B cell (primary cell): ENCODE measurements at regions not wholly inside any gene's neighbourhood (a gene's known extent, or its start where the extent isn't known, plus 50 kb on each side); places are given as distances from the start of the nearest gene placed in this dataset.
"Not testable (repeated sequence)": the region's sequence is repeated elsewhere in the genome, so short reads cannot be mapped to it uniquely, and the experiment has no call there.

Experiments
- ATAC-seq: fragments of 200-7000 bp; cut with Tn5 transposase; one replicate; pipeline ENCODE4 v1.10.0; 2021; ENCODE audit warnings: low read depth, mild to moderate bottlenecking, moderate number of reproducible peaks, moderate library complexity
- CTCF ChIA-PET: fragments of 350-600 bp; sonication (Branson Sonifier 250); formaldehyde crosslinking; loops from one replicate; lab custom pipeline; 2021; ENCODE audit warnings: antibody characterized with exemption, inconsistent platforms; lab: Charles Lee
- POLR2A ChIA-PET: fragments of 350-600 bp; sonication (Branson Sonifier 250); formaldehyde crosslinking; loops from one replicate; lab custom pipeline; 2021; ENCODE audit warnings: antibody characterized with exemption; lab: Charles Lee
- DNase-seq: peaks from one replicate; pipeline ENCODE4 v3.0.0; 2013
- H2AFZ ChIP-seq: 2 replicates; pipeline ENCODE4 v1.6.1; 2012; ENCODE audit warnings: mild to moderate bottlenecking, low read depth, low read length; ENCODE audit not compliant: insufficient read depth, poor library complexity, severe bottlenecking
- H3K27ac ChIP-seq, 2 donors: 1 replicate in 1 of 2; 2 replicates in 1 of 2; pipeline ENCODE4 v1.5.1; 2012 to 2013; ENCODE audit warnings: low read length in 2 of 2, mild to moderate bottlenecking in 2 of 2, moderate library complexity in 1 of 2
- H3K27me3 ChIP-seq, 4 experiments: fragments of 200-600 bp in 1 of 4; sonication (generic) in 1 of 4; replicated peaks in 1 of 4; 1 replicate in 2 of 4; 2 replicates in 2 of 4; pipeline versions ENCODE4 v1.6.1 to v1.7.0; 2013 to 2016; ENCODE audit warnings: low read length in 3 of 4, mild to moderate bottlenecking in 2 of 4, mixed read lengths in 1 of 4, moderate library complexity in 1 of 4; ENCODE audit not compliant: insufficient read depth in 4 of 4, control insufficient read depth in 3 of 4; ENCODE audit errors: control extremely low read depth in 1 of 4
- H3K36me3 ChIP-seq, 2 experiments: replicated peaks in 1 of 2; 1 replicate in 1 of 2; 2 replicates in 1 of 2; pipeline versions ENCODE4 v1.6.1 to v1.7.1; 2013; ENCODE audit warnings: low read length in 1 of 2; ENCODE audit not compliant: insufficient read depth in 2 of 2, control insufficient read depth in 1 of 2; ENCODE audit errors: control extremely low read depth in 1 of 2, extremely low read depth in 1 of 2
- H3K4me1 ChIP-seq, 2 donors: fragments of 200-600 bp in 1 of 2; sonication (generic) in 1 of 2; 1 replicate in 1 of 2; 2 replicates in 1 of 2; pipeline versions ENCODE4 v1.5.1 to v1.6.1; 2013 to 2017; ENCODE audit warnings: low read length in 2 of 2; ENCODE audit not compliant: control insufficient read depth in 2 of 2, insufficient read depth in 2 of 2
- H3K4me2 ChIP-seq: replicated peaks from 2 replicates; pipeline ENCODE3; 2012; ENCODE audit warnings: mild to moderate bottlenecking, low read depth, low read length; ENCODE audit not compliant: poor library complexity, severe bottlenecking
- H3K4me3 ChIP-seq, 5 experiments: fragments of 200-600 bp in 1 of 5; sonication (generic) in 1 of 5; 1 replicate in 3 of 5; 2 replicates in 2 of 5; pipeline versions ENCODE4 v1.5.1 to v1.7.0; 2011 to 2016; ENCODE audit warnings: low read length in 4 of 5, mild to moderate bottlenecking in 4 of 5, low read depth in 2 of 5, control low read depth in 1 of 5, moderate library complexity in 1 of 5; ENCODE audit not compliant: insufficient read depth in 1 of 5; ENCODE audit errors: control extremely low read depth in 1 of 5, extremely low read depth in 1 of 5
- H3K79me2 ChIP-seq: fragments of 200-600 bp; sonication (generic); one replicate; pipeline ENCODE4 v1.6.0; 2016; ENCODE audit warnings: low read length; ENCODE audit not compliant: control insufficient read depth, insufficient read depth
- H3K9ac ChIP-seq: fragments of 200-600 bp; sonication (generic); 2 replicates; pipeline ENCODE4 v1.6.1; 2017; ENCODE audit warnings: mild to moderate bottlenecking, low read length, moderate library complexity
- H3K9me3 ChIP-seq, 3 donors: one replicate each; pipeline versions ENCODE4 v1.6.1 to v1.7.1; 2013; ENCODE audit warnings: low read length in 2 of 3; ENCODE audit not compliant: control insufficient read depth in 2 of 3, insufficient read depth in 1 of 3; ENCODE audit errors: control extremely low read depth in 1 of 3
- H4K20me1 ChIP-seq: 2 replicates; pipeline ENCODE4 v1.6.0; 2012; ENCODE audit warnings: mild to moderate bottlenecking, low read length; ENCODE audit not compliant: insufficient read depth, control insufficient read depth, poor library complexity, severe bottlenecking
- H3K27ac Mint-ChIP-seq: one replicate; pipeline ENCODE4 v1.8.0; 2021; ENCODE audit warnings: mixed read lengths
- H3K27me3 Mint-ChIP-seq: one replicate; pipeline ENCODE4 v1.8.0; 2021; ENCODE audit warnings: mixed read lengths
- H3K4me1 Mint-ChIP-seq: one replicate; pipeline ENCODE4 v1.8.0; 2021; ENCODE audit warnings: mixed read lengths
- H3K4me3 Mint-ChIP-seq: one replicate; pipeline ENCODE4 v1.8.0; 2021; ENCODE audit warnings: mixed read lengths
- H3K9me3 Mint-ChIP-seq: one replicate; pipeline ENCODE4 v1.8.0; 2022; ENCODE audit warnings: mixed read lengths; ENCODE audit not compliant: insufficient read depth
- EZH2 ChIP-seq: IDR thresholded peaks from 2 replicates; pipeline ENCODE4 v1.6.1; 2012; ENCODE audit warnings: borderline replicate concordance, low read depth, mild to moderate bottlenecking, moderate library complexity, low read length; ENCODE audit not compliant: insufficient read depth, poor library complexity, severe bottlenecking
- WGBS: methylation state at CpG from one replicate; pipeline ENCODE4 v1.1.5; 2013; ENCODE audit warnings: missing lambda C conversion rate; ENCODE audit not compliant: insufficient coverage; 5-methylcytosine and 5-hydroxymethylcytosine counted together
- intact Hi-C: fragments of 100-400 bp; cut with micrococcal nuclease; formaldehyde crosslinking; loops from one replicate; pipeline ENCODE4 v1.10.0; 2022
- TF ChIP-seq, protein P1 (sequence below): fragments of 200-600 bp; IDR thresholded peaks from one replicate; pipeline ENCODE4 v1.8.0; 2022; ENCODE audit warnings: antibody characterized with exemption, mild to moderate bottlenecking

GRCh38 chr5:157936776-157937501, 78.0 kb upstream of the CLINT1 start:
- H3K9ac ChIP-seq, H3K4me3 ChIP-seq, H3K79me2 ChIP-seq, ATAC-seq, H3K27me3 ChIP-seq, H2AFZ ChIP-seq, intact Hi-C loops, H3K4me3 Mint-ChIP-seq, H4K20me1 ChIP-seq, H3K36me3 ChIP-seq, POLR2A ChIA-PET, H3K4me1 Mint-ChIP-seq, DNase-seq, H3K27ac Mint-ChIP-seq, H3K27me3 Mint-ChIP-seq, H3K27ac ChIP-seq, H3K4me1 ChIP-seq, H3K4me2 ChIP-seq: not testable (repeated sequence)
- peaks cover 0 to 11% (median 6%) of the 10 kb centered on the region in 3 donors for H3K9me3 ChIP-seq
- CTCF ChIA-PET: interaction anchor here (0.7 to 1.2 kb wide), 4 partner anchors 12 to 631 kb away, joined by 3 to 5 read pairs (median 4); no protein-coding TSS in a partner anchor
- peaks cover 12% of the 10 kb centered on the region for H3K9me3 Mint-ChIP-seq
- WGBS: 100% methylated on average over 2 of the region's 3 CpGs

GRCh38 chr5:157934600-157934999, 75.7 kb upstream of the CLINT1 start:
- CTCF ChIA-PET: interaction anchor here (2.1 kb wide), 1 partner anchor 14 kb away, joined by 11 read pairs; no protein-coding TSS in a partner anchor

More at GRCh38 chr5:157934600-157934999, 75.7 kb upstream of the CLINT1 start:
- no peak for DNase-seq
- Histone ChIP-seq H3K4me3 (no peak overlapping the region), H3K27me3 (no peaks in the 10 kb centered on the region), H3K4me1 (no peaks in the 10 kb centered on the region), H3K36me3 (no peaks in the 10 kb centered on the region), H4K20me1 (no peaks in the 10 kb centered on the region), H3K79me2 (no peaks in the 10 kb centered on the region), H3K9me3 (peaks cover 0 to 11% (median 6%) of the 10 kb centered on the region in 3 donors), H3K9ac (no peak overlapping the region), H3K4me2 (no peak overlapping the region), H3K27ac (no peak overlapping the region), H2AFZ (no peak overlapping the region)
- no peaks in the 10 kb centered on the region for H3K27me3 Mint-ChIP-seq
- H3K27ac Mint-ChIP-seq: no peak overlapping the region
- intact Hi-C loops: no loop called here
- ATAC-seq: no peak
- peaks cover 12% of the 10 kb centered on the region for H3K9me3 Mint-ChIP-seq
- TF ChIP-seq, protein P1, sequence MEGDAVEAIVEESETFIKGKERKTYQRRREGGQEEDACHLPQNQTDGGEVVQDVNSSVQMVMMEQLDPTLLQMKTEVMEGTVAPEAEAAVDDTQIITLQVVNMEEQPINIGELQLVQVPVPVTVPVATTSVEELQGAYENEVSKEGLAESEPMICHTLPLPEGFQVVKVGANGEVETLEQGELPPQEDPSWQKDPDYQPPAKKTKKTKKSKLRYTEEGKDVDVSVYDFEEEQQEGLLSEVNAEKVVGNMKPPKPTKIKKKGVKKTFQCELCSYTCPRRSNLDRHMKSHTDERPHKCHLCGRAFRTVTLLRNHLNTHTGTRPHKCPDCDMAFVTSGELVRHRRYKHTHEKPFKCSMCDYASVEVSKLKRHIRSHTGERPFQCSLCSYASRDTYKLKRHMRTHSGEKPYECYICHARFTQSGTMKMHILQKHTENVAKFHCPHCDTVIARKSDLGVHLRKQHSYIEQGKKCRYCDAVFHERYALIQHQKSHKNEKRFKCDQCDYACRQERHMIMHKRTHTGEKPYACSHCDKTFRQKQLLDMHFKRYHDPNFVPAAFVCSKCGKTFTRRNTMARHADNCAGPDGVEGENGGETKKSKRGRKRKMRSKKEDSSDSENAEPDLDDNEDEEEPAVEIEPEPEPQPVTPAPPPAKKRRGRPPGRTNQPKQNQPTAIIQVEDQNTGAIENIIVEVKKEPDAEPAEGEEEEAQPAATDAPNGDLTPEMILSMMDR: no peak
- no peak for TF ChIP-seq EZH2
- POLR2A ChIA-PET: no interaction called here
- no peaks in the 10 kb centered on the region for H3K4me1 Mint-ChIP-seq
- WGBS: 100% methylated on average over 2 of the region's 3 CpGs
- H3K4me3 Mint-ChIP-seq: no peak overlapping the region
